ENCODE measurements at regions not wholly inside any gene's neighbourhood (a gene's known extent, or its start where the extent isn't known, plus 50 kb on each side); places are given as distances from the start of the nearest gene placed in this dataset.

- Mint-ChIP-seq H3K27me3 (peaks cover 4% of the 10 kb centered on the region), H3K4me1 (ENCODE audit: low read depth) (peaks cover 6% of the 10 kb centered on the region), H3K9me3 (no peaks in the 10 kb centered on the region), H3K36me3 (ENCODE audit: low read depth) (no peaks in the 10 kb centered on the region), H3K4me3 (no peak overlapping the region), H3K27ac (no peak overlapping the region)
Measured at GRCh38 chr12:92650228-92650822, 52.5 kb upstream of the PLEKHG7 start.

DNA sequence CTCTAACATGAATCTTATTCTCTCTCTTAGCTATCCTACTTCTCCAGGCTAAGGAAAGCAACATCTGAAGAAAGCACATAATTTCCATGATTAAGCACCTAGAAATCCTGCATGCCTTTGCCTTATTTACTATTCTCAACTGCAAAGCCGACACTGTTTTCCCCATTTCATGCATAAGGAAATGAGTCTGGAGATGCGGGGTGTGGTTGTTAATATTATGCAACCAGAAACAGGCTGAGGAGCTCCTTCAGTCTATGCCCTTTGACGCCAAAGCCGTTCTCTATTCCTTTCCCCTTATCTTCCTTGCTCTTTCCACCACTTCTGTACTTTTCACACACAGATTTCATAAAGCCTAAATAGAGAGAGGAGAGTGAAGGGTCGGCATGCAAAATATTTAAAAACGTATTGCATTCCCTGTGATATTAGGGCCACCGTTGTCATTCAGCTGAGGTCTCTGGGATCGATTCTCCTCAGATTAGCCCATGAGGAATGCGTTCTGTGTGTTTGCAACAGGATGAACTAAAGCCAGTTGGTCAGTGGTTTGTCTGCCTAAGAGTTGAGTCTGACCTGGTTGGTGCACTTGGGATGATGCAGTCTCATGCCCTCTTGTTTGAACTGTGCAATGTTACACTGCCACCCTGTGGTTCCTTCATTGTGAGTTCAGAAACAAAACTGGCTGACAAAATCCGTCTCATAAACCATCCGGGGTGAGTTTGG, 53.1 kb upstream of the PLEKHG7 start:
- peaks cover 6% of the 10 kb centered on the region for H3K4me1 Mint-ChIP-seq (ENCODE audit: low read depth)

GRCh38 chr12:92648242-92649031, 54.4 kb upstream of the PLEKHG7 start:
- peaks cover 6% of the 10 kb centered on the region for H3K4me1 Mint-ChIP-seq (ENCODE audit: low read depth)
- no peak overlapping the region for H3K4me3 Mint-ChIP-seq
- no peaks in the 10 kb centered on the region for H3K36me3 Mint-ChIP-seq (ENCODE audit: low read depth)
- peaks cover 4% of the 10 kb centered on the region for H3K27me3 Mint-ChIP-seq
- peaks cover 3% of the 10 kb centered on the region for H3K9me3 Mint-ChIP-seq
- H3K27ac Mint-ChIP-seq, result no peak overlapping the region

More for the DNA sequence above, 53.1 kb upstream of the PLEKHG7 start:
- Mint-ChIP-seq H3K4me3 (no peak overlapping the region), H3K27me3 (peaks cover 4% of the 10 kb centered on the region), H3K9me3 (no peaks in the 10 kb centered on the region), H3K27ac (no peak overlapping the region), H3K36me3 (ENCODE audit: low read depth) (no peaks in the 10 kb centered on the region)

DNA sequence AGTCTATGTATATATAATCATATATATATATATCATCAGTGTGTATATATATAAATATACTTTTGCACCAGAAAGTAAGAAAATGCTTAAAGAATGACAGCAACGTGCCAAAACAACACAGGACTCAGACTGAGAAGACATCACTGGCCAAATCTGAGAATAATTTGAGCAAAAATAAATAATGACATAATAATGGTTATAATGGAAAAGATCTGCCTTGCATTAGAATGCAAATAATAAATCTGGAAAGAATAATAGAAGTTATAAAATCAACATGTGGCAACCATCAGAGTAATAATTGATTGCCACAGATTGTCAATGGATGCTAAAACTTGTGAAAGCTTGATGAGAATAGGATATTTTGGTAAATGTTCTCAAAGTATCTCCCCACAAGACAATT, 61.5 kb upstream of the PLEKHG7 start:
- H3K4me3 Mint-ChIP-seq, result no peak overlapping the region
- H3K27me3 Mint-ChIP-seq, result peaks cover 8% of the 10 kb centered on the region
- H3K9me3 Mint-ChIP-seq, result peaks cover 11% of the 10 kb centered on the region
- H3K4me1 Mint-ChIP-seq (ENCODE audit: low read depth), result no peaks in the 10 kb centered on the region
- H3K36me3 Mint-ChIP-seq (ENCODE audit: low read depth), result no peaks in the 10 kb centered on the region
- H3K27ac Mint-ChIP-seq, result no peak overlapping the region

- Mint-ChIP-seq H3K27ac (no peak overlapping the region), H3K9me3 (peaks cover 11% of the 10 kb centered on the region), H3K4me3 (no peak overlapping the region), H3K4me1 (ENCODE audit: low read depth) (no peaks in the 10 kb centered on the region), H3K36me3 (ENCODE audit: low read depth) (no peaks in the 10 kb centered on the region), H3K27me3 (peaks cover 8% of the 10 kb centered on the region)
Measured at GRCh38 chr12:92640691-92641090, 62.1 kb upstream of the PLEKHG7 start.

DNA sequence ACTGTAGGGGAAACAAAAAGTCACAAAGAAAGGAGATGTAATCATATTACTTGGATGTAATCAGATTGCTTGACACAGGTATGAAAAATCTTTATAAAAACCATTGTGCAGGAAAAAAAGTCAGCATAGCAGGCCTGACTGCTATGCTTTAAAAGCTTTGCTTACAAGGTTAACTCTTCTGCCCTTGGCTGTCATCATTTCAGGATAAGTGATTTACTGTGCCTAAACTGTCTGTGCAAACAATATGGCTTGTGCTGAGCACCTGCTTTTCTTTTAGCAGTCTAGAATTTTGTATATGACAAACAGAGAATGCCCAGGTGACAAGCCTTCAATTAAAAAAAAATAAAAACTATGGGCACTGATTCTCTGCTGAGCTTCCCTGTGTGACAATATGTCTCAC, 63.8 kb upstream of the PLEKHG7 start:
- H3K36me3 Mint-ChIP-seq (ENCODE audit: low read depth), result no peaks in the 10 kb centered on the region
- peaks cover 11% of the 10 kb centered on the region for H3K9me3 Mint-ChIP-seq
- H3K27ac Mint-ChIP-seq, result no peak overlapping the region
- peaks cover 8% of the 10 kb centered on the region for H3K27me3 Mint-ChIP-seq
- no peaks in the 10 kb centered on the region for H3K4me1 Mint-ChIP-seq (ENCODE audit: low read depth)
- no peak overlapping the region for H3K4me3 Mint-ChIP-seq

DNA sequence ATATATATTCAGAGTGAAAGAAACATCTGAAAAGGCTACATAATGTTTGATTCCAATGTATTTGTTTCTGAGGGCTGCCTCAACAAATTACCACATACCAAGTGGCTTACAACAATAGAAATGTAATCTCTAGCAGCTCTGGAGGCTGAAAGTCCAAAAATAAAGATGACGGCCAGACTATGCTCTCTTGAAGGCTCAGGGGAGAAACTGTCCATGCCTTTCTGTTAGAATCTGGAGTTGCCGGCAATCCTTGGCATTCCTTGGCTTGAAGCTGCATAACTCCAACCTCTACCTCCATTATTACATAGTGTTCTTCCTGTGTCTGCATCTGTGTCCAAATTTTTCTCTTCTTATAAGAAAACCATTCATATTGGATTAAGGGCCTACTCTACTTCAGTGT, 68.1 kb upstream of the PLEKHG7 start:
- Mint-ChIP-seq H3K4me1 (ENCODE audit: low read depth) (no peaks in the 10 kb centered on the region), H3K36me3 (ENCODE audit: low read depth) (no peaks in the 10 kb centered on the region), H3K9me3 (no peaks in the 10 kb centered on the region), H3K27me3 (peaks cover 7% of the 10 kb centered on the region), H3K4me3 (no peak overlapping the region), H3K27ac (no peak overlapping the region)

GRCh38 chr12:92634202-92634601, 68.6 kb upstream of the PLEKHG7 start:
- Mint-ChIP-seq H3K4me3 (no peak overlapping the region), H3K4me1 (ENCODE audit: low read depth) (no peaks in the 10 kb centered on the region), H3K27ac (no peak overlapping the region), H3K9me3 (no peaks in the 10 kb centered on the region), H3K36me3 (ENCODE audit: low read depth) (no peaks in the 10 kb centered on the region), H3K27me3 (peaks cover 3% of the 10 kb centered on the region)

GRCh38 chr12:92630968-92631367, 71.8 kb upstream of the PLEKHG7 start:
- Mint-ChIP-seq H3K4me3 (no peak overlapping the region), H3K4me1 (ENCODE audit: low read depth) (no peaks in the 10 kb centered on the region), H3K36me3 (ENCODE audit: low read depth) (no peaks in the 10 kb centered on the region), H3K27me3 (no peaks in the 10 kb centered on the region), H3K27ac (no peak overlapping the region), H3K9me3 (no peaks in the 10 kb centered on the region)

DNA sequence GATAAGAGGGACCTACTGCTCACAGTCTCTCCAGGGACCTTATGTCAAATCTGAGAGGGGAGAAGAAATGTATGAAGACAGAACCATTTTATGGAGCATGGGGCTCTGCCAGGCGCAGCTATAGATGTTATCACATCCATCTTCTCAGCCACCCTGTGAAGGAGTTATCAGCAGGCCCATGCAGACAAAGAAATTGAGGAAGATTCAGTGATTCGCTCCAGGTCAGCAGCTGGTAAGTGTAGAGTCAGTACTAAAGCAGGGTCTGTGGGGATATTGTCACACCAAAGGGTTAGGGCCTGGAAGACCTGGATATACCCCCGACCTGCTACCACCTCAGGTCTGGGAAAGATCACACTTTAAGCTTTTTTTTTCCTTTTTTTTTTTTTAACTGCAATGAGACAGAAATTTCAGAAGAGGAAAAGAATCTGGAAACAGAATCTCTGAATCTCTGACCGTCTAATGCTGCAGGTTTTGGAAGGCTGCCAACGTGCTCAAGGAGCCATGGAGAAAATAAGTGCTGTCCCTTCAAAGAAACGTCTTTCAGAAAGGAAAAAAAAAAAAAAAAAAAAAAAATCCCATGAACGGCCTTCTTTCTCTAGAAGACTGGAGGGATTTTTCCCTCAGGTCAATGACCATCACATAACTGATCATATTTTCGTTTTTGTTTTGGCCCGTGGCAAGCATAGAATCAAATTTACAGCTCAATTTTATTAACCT, 73.3 kb upstream of the PLEKHG7 start:
- no peak overlapping the region for H3K27ac Mint-ChIP-seq

GRCh38 chr12:92628476-92628875, 74.3 kb upstream of the PLEKHG7 start:
- Mint-ChIP-seq H3K4me3 (no peak overlapping the region), H3K27me3 (no peaks in the 10 kb centered on the region), H3K9me3 (no peaks in the 10 kb centered on the region), H3K36me3 (ENCODE audit: low read depth) (no peaks in the 10 kb centered on the region), H3K4me1 (ENCODE audit: low read depth) (peaks cover 4% of the 10 kb centered on the region), H3K27ac (no peak overlapping the region)

More for the DNA sequence above, 73.3 kb upstream of the PLEKHG7 start:
- H3K4me3 Mint-ChIP-seq, result no peak overlapping the region
- peaks cover 2% of the 10 kb centered on the region for H3K4me1 Mint-ChIP-seq (ENCODE audit: low read depth)
- H3K36me3 Mint-ChIP-seq (ENCODE audit: low read depth), result no peaks in the 10 kb centered on the region
- no peaks in the 10 kb centered on the region for H3K9me3 Mint-ChIP-seq
- H3K27me3 Mint-ChIP-seq, result no peaks in the 10 kb centered on the region

DNA sequence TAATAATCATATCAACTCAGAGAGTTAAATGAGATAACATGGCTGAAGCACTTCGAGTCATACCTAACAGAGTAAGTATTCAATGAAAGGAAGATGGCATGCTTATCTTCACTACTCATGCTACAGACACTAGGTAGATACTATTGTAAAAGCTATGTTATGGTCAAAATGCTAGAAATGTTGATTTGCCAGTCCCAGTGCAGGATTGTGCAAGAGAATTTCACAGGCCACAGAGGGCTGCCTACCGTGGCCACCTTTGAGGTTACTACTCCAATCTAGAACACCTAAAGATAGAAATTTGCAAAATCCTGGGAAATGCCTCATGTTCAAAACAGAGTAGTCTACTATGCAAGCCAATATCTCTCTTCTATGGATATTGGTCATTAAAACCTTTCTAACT, 75.3 kb upstream of the PLEKHG7 start:
- H3K36me3 Mint-ChIP-seq (ENCODE audit: low read depth), result no peaks in the 10 kb centered on the region
- H3K27me3 Mint-ChIP-seq, result no peaks in the 10 kb centered on the region
- peaks cover 3% of the 10 kb centered on the region for H3K9me3 Mint-ChIP-seq
- peaks cover 4% of the 10 kb centered on the region for H3K4me1 Mint-ChIP-seq (ENCODE audit: low read depth)
- no peak overlapping the region for H3K27ac Mint-ChIP-seq
- no peak overlapping the region for H3K4me3 Mint-ChIP-seq

- Mint-ChIP-seq H3K27me3 (no peaks in the 10 kb centered on the region), H3K4me3 (no peak overlapping the region), H3K36me3 (ENCODE audit: low read depth) (no peaks in the 10 kb centered on the region), H3K4me1 (ENCODE audit: low read depth) (peaks cover 4% of the 10 kb centered on the region), H3K27ac (no peak overlapping the region), H3K9me3 (peaks cover 9% of the 10 kb centered on the region)
Measured at GRCh38 chr12:92625639-92626310, 77.0 kb upstream of the PLEKHG7 start.

DNA sequence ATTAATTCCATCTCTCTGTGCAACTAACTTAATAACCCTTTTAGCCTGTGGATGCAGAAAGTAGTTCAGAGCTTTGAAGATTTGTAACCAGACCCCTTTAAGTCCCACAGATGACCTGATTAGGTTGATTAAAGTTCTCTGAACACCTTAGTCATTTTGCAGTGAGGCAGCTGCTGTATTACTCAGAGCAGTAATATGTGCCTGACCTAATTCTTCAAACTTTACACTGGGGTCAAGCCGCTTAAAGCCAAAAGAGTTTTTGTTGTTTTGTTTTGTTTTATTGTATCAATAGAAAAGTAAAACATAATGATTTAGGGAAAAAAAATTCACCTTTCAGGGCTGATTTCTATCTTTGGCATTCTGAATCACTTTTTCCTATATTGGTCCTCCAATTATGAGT, 78.6 kb upstream of the PLEKHG7 start:
- no peak overlapping the region for H3K27ac Mint-ChIP-seq
- H3K36me3 Mint-ChIP-seq (ENCODE audit: low read depth), result no peaks in the 10 kb centered on the region
- H3K9me3 Mint-ChIP-seq, result peaks cover 9% of the 10 kb centered on the region
- H3K27me3 Mint-ChIP-seq, result no peaks in the 10 kb centered on the region
- peaks cover 4% of the 10 kb centered on the region for H3K4me1 Mint-ChIP-seq (ENCODE audit: low read depth)
- H3K4me3 Mint-ChIP-seq, result no peak overlapping the region
